ENCODE measurements at regions not wholly inside any gene's neighbourhood (a gene's known extent, or its start where the extent isn't known, plus 50 kb on each side); places are given as distances from the start of the nearest gene placed in this dataset.

DNA sequence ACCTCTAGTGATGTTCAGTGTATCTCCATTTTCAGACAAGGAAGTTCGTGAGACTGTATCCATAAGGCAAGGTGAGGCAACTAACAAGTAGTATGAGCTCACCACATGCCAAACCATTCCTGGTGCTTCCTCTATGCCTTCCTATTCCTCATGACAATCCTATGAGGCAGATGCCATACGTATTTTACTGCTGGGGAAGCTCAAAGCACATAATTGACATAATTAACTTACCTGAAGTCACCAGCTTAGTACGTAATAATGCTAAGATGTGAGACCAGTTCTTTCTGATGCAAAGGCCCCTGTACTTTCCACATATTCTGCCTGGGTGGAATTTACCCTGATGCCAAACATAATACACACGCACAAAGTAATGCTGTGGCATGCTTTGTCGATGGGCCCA is 83.6 kb upstream of the NFIA start:
- TF ChIP-seq, protein P1, sequence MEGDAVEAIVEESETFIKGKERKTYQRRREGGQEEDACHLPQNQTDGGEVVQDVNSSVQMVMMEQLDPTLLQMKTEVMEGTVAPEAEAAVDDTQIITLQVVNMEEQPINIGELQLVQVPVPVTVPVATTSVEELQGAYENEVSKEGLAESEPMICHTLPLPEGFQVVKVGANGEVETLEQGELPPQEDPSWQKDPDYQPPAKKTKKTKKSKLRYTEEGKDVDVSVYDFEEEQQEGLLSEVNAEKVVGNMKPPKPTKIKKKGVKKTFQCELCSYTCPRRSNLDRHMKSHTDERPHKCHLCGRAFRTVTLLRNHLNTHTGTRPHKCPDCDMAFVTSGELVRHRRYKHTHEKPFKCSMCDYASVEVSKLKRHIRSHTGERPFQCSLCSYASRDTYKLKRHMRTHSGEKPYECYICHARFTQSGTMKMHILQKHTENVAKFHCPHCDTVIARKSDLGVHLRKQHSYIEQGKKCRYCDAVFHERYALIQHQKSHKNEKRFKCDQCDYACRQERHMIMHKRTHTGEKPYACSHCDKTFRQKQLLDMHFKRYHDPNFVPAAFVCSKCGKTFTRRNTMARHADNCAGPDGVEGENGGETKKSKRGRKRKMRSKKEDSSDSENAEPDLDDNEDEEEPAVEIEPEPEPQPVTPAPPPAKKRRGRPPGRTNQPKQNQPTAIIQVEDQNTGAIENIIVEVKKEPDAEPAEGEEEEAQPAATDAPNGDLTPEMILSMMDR (IDR thresholded peaks at IDR 0.05; ENCODE audit: insufficient read depth, low read length, poor library complexity, severe bottlenecking) = no peak
- no peak for TF ChIP-seq EZH2phosphoT487 (conservative IDR thresholded peaks at IDR 0.05; ENCODE audit: low read length)

Measured in SU-DHL-6 (cell line).